ENCODE measurements at regions not wholly inside any gene's neighbourhood (a gene's known extent, or its start where the extent isn't known, plus 50 kb on each side); places are given as distances from the start of the nearest gene placed in this dataset.

DNA sequence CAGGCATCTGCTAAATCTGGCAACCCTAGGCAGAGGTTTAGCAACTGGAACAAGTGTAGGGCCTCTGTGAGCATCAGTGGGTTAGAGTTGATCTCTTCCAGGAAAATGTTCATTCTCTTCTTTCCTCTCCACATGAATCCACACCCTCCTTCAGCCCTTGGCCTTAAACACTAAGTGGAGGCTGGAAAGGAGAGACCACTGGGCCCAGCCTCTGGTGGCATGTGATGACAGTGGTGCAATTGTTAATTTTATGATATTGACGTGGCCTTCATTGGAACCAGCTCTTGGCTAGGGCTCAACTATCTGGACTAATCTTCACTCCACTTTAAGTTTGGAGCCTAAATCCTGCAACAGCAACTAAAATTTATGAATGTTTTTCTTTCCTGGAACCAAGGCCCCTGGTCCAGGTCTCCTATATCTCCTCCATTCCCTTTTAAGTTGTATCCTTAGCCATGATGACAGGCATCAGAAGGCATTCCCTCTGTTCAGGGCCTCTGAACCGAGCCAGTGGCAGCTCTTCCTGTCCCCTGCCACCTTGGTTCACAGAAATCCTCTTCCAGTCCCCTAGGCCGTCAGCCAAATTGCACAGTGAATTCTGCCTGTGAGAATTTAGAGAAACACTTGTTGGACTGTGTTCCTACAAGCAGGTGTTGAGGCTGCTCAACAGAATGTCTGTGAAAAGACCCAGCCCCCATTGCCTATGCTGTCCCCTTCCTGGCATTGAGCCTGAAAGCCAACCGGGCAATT lies 132.2 kb downstream of the PSMG1 start:
- TF ChIP-seq EZH2 (IDR thresholded peaks at IDR 0.05) (no peak), POLR2AphosphoS5 (IDR thresholded peaks at IDR 0.05; ENCODE audit: borderline replicate concordance, low read depth, low read length) (no peak), FOXP2 (optimal IDR thresholded peaks at IDR 0.05; ENCODE audit: control extremely low read depth, extremely low read length, insufficient read depth) (no peak)
